Smooth muscle cell (in vitro differentiated cells): ENCODE measurements at regions not wholly inside any gene's neighbourhood (a gene's known extent, or its start where the extent isn't known, plus 50 kb on each side); places are given as distances from the start of the nearest gene placed in this dataset.

Source experiments
- DNase-seq: peaks from one replicate; lab custom pipeline; 2025; ENCODE audit not compliant: unreplicated experiment; lab: John Stamatoyannopoulos, UW
- H2AFZ ChIP-seq: fragments of 200-600 bp; sonication (generic); 2 replicates; pipeline ENCODE4 v1.6.0; 2016; ENCODE audit warnings: antibody characterized with exemption, low read depth, mild to moderate bottlenecking
- H3F3A ChIP-seq: fragments of 200-600 bp; sonication (generic); 2 replicates; pipeline ENCODE4 v1.6.0; 2017; ENCODE audit warnings: antibody characterized with exemption, low read depth
- H3K27ac ChIP-seq: fragments of 200-600 bp; sonication (generic); 2 replicates; pipeline ENCODE4 v1.5.1; 2016; ENCODE audit warnings: low read depth, mild to moderate bottlenecking
- H3K27me3 ChIP-seq: fragments of 200-600 bp; sonication (generic); 2 replicates; pipeline ENCODE4 v1.6.1; 2016; ENCODE audit warnings: low read depth, mild to moderate bottlenecking
- H3K36me3 ChIP-seq: fragments of 200-600 bp; sonication (generic); 2 replicates; pipeline ENCODE4 v1.5.1; 2016; ENCODE audit warnings: low read depth
- H3K4me1 ChIP-seq: fragments of 200-600 bp; sonication (generic); 2 replicates; pipeline ENCODE4 v1.5.1; 2016; ENCODE audit warnings: low read depth
- H3K4me2 ChIP-seq: fragments of 200-600 bp; sonication (generic); 2 replicates; pipeline ENCODE4 v1.6.0; 2016; ENCODE audit warnings: mild to moderate bottlenecking
- H3K4me3 ChIP-seq: fragments of 200-600 bp; sonication (generic); 2 replicates; pipeline ENCODE4 v1.5.1; 2016; ENCODE audit warnings: mild to moderate bottlenecking
- H3K79me2 ChIP-seq: fragments of 200-600 bp; sonication (generic); 2 replicates; pipeline ENCODE4 v1.6.0; 2016; ENCODE audit warnings: low read depth, mild to moderate bottlenecking
- H3K9ac ChIP-seq: fragments of 200-600 bp; sonication (generic); 2 replicates; pipeline ENCODE4 v1.6.0; 2016; ENCODE audit warnings: low read depth
- H3K9me3 ChIP-seq: fragments of 200-600 bp; sonication (generic); replicated peaks from 2 replicates; pipeline ENCODE4 v1.5.1; 2016; ENCODE audit warnings: low read depth
- H4K20me1 ChIP-seq: fragments of 200-600 bp; sonication (generic); 2 replicates; pipeline ENCODE4 v1.6.0; 2016; ENCODE audit warnings: low read depth
- WGBS: methylation state at CpG from one replicate; pipeline ENCODE4 v1.1.7; 2016; ENCODE audit warnings: low lambda C conversion rate; 5-methylcytosine and 5-hydroxymethylcytosine counted together
- TF ChIP-seq, protein P1 (sequence below): fragments of 200-600 bp; sonication (generic); IDR thresholded peaks from 2 replicates; pipeline ENCODE4 v1.5.1; 2017; ENCODE audit warnings: borderline replicate concordance, mild to moderate bottlenecking, antibody characterized with exemption; ENCODE audit not compliant: insufficient read depth, poor library complexity, severe bottlenecking

DNA sequence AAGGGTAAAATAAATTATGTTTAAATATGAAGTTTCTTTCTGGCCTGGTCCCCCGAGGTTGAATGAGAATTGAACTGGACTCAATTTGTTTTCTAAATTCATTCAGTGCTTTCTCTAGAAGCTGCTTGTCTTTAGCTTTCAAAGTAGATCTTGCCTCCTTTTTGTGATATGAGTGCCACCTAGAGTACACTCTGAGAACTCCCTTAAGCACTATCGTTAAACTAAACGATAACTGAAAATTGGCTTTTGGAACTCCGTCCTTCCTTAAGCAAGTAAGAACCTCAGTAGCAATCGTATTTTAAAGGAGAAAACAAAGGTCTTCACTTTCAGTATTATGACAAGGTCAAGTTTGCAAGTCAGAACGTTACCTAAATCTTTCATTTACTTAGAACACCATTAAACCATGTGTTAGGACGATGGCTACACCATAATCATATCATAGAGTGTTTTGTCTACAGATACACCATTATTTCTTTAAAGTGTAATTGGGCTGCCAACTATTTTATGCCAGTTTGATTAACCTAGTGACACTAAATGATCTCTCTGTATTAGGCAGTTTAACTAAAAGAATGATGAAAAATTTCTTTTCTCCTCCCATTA, 364.8 kb downstream of the SNAPC1 start:
- TF ChIP-seq, protein P1, sequence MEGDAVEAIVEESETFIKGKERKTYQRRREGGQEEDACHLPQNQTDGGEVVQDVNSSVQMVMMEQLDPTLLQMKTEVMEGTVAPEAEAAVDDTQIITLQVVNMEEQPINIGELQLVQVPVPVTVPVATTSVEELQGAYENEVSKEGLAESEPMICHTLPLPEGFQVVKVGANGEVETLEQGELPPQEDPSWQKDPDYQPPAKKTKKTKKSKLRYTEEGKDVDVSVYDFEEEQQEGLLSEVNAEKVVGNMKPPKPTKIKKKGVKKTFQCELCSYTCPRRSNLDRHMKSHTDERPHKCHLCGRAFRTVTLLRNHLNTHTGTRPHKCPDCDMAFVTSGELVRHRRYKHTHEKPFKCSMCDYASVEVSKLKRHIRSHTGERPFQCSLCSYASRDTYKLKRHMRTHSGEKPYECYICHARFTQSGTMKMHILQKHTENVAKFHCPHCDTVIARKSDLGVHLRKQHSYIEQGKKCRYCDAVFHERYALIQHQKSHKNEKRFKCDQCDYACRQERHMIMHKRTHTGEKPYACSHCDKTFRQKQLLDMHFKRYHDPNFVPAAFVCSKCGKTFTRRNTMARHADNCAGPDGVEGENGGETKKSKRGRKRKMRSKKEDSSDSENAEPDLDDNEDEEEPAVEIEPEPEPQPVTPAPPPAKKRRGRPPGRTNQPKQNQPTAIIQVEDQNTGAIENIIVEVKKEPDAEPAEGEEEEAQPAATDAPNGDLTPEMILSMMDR = peak; percentile 66
- Histone ChIP-seq H3K27ac (no peak overlapping the region), H3K36me3 (no peaks in the 10 kb centered on the region), H4K20me1 (no peaks in the 10 kb centered on the region), H3K4me2 (no peak overlapping the region), H3K4me3 (no peak overlapping the region), H3F3A (no peaks in the 10 kb centered on the region), H3K79me2 (no peaks in the 10 kb centered on the region), H3K27me3 (peaks cover 71% of the 10 kb centered on the region), H2AFZ (no peak overlapping the region), H3K4me1 (no peaks in the 10 kb centered on the region), H3K9me3 (no peaks in the 10 kb centered on the region), H3K9ac (no peak overlapping the region)
- DNase-seq = no peak
- WGBS = 18% methylated on average over 7 of the region's 7 CpGs

DNA sequence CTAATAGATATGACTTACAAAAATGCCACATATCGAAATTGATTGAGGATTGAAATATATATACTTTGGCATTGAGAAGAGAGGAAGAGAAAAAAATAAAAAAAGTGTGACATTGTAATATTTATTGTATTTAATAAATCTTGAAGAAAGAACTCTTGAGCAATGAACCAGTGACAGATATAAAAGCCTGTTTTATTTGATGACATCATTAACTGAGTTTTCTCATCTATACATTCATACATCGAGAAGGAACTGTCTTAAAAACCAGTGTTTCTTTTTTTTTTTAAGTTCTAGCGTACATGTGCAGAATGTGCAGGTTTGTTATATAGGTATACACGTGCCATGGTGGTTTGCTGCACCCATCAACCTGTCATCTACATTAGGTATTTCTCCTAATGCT, 368.2 kb downstream of the SNAPC1 start:
- Histone ChIP-seq H3K36me3 (no peaks in the 10 kb centered on the region), H3K4me1 (no peaks in the 10 kb centered on the region), H3K27me3 (peaks cover 67% of the 10 kb centered on the region), H3K9me3 (no peaks in the 10 kb centered on the region), H3K4me3 (no peak overlapping the region), H3K27ac (no peak overlapping the region), H3K9ac (no peak overlapping the region), H3K79me2 (no peaks in the 10 kb centered on the region), H3F3A (no peaks in the 10 kb centered on the region), H2AFZ (no peak overlapping the region), H3K4me2 (no peak overlapping the region), H4K20me1 (no peaks in the 10 kb centered on the region)
- DNase-seq = no peak
- WGBS = 72% methylated on average over 4 of the region's 4 CpGs
- TF ChIP-seq, protein P1 = no peak

DNA sequence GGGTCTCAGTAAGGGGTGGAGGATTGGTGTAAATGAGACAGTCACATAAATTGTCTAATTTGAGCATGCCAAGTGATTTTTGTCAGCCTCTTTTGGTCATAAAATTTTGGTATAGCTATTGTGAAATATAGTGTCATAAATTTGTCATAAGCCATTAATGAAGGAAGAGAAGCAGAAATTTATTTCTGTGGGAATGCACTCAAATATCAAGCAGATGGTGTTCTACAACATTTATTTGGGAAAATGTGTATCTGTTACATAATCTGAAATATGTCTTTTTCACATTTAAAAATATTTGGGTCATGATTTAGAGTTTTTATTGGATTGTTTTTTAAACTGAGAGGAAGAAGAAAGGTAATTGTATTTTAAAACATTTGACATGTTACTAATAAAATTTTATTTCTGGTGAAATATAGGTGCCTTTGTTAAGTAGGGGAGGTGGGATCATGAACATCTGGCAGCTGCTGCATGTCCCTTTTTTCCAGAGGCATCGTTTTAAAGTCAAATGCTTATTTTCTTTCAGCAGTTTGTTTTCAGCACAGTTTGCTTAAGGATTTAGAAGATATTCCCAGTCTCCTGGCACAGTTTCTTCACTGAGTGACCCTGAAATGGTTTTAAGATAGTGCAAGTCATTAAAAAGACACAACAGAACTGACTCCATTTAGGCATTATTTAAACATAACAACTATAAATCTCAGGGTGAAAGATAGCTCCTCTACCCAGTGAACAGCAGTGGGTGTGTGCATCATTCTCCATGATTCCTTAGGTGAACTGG, 371.7 kb downstream of the SNAPC1 start:
- DNase-seq = no peak
- WGBS = 39% methylated on average over 1 of the region's 1 CpG
- TF ChIP-seq, protein P1 = no peak

More for the DNA sequence above, 371.7 kb downstream of the SNAPC1 start:
- Histone ChIP-seq H3K27me3 (peaks cover 41% of the 10 kb centered on the region), H3K36me3 (no peaks in the 10 kb centered on the region), H3K9ac (no peak overlapping the region), H3K79me2 (no peaks in the 10 kb centered on the region), H3K9me3 (no peaks in the 10 kb centered on the region), H3K27ac (no peak overlapping the region), H4K20me1 (no peaks in the 10 kb centered on the region), H3F3A (no peaks in the 10 kb centered on the region), H3K4me2 (no peak overlapping the region), H3K4me3 (no peak overlapping the region), H3K4me1 (no peaks in the 10 kb centered on the region), H2AFZ (no peak overlapping the region)
